NCI-H1436 (cell line): ENCODE measurements at regions not wholly inside any gene's neighbourhood (a gene's known extent, or its start where the extent isn't known, plus 50 kb on each side); places are given as distances from the start of the nearest gene placed in this dataset.
"Not testable (repeated sequence)": the region's sequence is repeated elsewhere in the genome, so short reads cannot be mapped to it uniquely, and the experiment has no call there.

Experiments
- DNase-seq: peaks from one replicate; lab custom pipeline; 2025; lab: John Stamatoyannopoulos, UW

- peak; percentile 21 for DNase-seq
Observed at GRCh38 chr5:52015760-52016159, 632.5 kb downstream of the ISL1 start.

GRCh38 chr5:52017567-52017966 lies 634.3 kb downstream of the ISL1 start:
- no peak for DNase-seq

GRCh38 chr5:52024359-52024758 lies 641.1 kb downstream of the ISL1 start:
- DNase-seq = no peak

- DNase-seq = not testable (repeated sequence)
Observed at GRCh38 chr5:52029836-52030235, 646.6 kb downstream of the ISL1 start.

GRCh38 chr5:52041842-52042241 lies 658.6 kb downstream of the ISL1 start:
- no peak for DNase-seq

- no peak for DNase-seq
Observed at GRCh38 chr5:52043137-52043536, 659.9 kb downstream of the ISL1 start.

GRCh38 chr5:52043543-52043942 lies 660.3 kb downstream of the ISL1 start:
- peak; percentile 97 for DNase-seq

- DNase-seq = no peak
Observed at GRCh38 chr5:52051759-52052158, 668.5 kb downstream of the ISL1 start.

- no peak for DNase-seq
Observed at GRCh38 chr5:52063186-52063585, 679.9 kb downstream of the ISL1 start.

- no peak for DNase-seq
Observed at GRCh38 chr5:52065182-52065581, 681.9 kb downstream of the ISL1 start.

- no peak for DNase-seq
Observed at GRCh38 chr5:52069997-52070396, 686.7 kb downstream of the ISL1 start.

GRCh38 chr5:52073993-52074689 lies 690.9 kb downstream of the ISL1 start:
- no peak for DNase-seq

GRCh38 chr5:52077941-52078815 lies 694.9 kb downstream of the ISL1 start:
- no peak for DNase-seq

GRCh38 chr5:52102311-52102710 lies 685.4 kb upstream of the ITGA1 start:
- DNase-seq = not testable (repeated sequence)

- DNase-seq = no peak
Observed at GRCh38 chr5:52107210-52107905, 680.4 kb upstream of the ITGA1 start.

- no peak for DNase-seq
Observed at GRCh38 chr5:52119768-52120167, 667.9 kb upstream of the ITGA1 start.

GRCh38 chr5:52132053-52132452 lies 655.7 kb upstream of the ITGA1 start:
- DNase-seq = peak; percentile 47

- peak; percentile 92 for DNase-seq
Observed at GRCh38 chr5:52134013-52134650, 653.6 kb upstream of the ITGA1 start.

GRCh38 chr5:52139888-52140615 lies 647.7 kb upstream of the ITGA1 start:
- DNase-seq = peak; percentile 94

GRCh38 chr5:52148679-52149078 lies 639.0 kb upstream of the ITGA1 start:
- DNase-seq = peak; percentile 19

- DNase-seq = no peak
Observed at GRCh38 chr5:52150501-52150900, 637.2 kb upstream of the ITGA1 start.
